Panc1 (cell line): ENCODE measurements at regions not wholly inside any gene's neighbourhood (a gene's known extent, or its start where the extent isn't known, plus 50 kb on each side); places are given as distances from the start of the nearest gene placed in this dataset.

Experiments
- CTCF ChIP-seq: fragments of 450-650 bp; IDR thresholded peaks from 2 replicates; pipeline ENCODE4 v1.5.1; 2017; ENCODE audit warnings: mild to moderate bottlenecking
- POLR2AphosphoS5 ChIP-seq: IDR thresholded peaks from 2 replicates; pipeline ENCODE4 v1.6.1; 2012; ENCODE audit warnings: mild to moderate bottlenecking, low read depth, low read length, moderate library complexity
- REST ChIP-seq, 2 experiments: IDR thresholded peaks; 2 replicates each; pipeline ENCODE4 v1.6.1; 2011 to 2012; ENCODE audit warnings: low read depth in 2 of 2, control low read depth in 1 of 2, low read length in 1 of 2, mild to moderate bottlenecking in 1 of 2, moderate library complexity in 1 of 2; ENCODE audit not compliant: insufficient read depth in 1 of 2
- SIN3A ChIP-seq: IDR thresholded peaks from 2 replicates; pipeline ENCODE4 v1.6.1; 2012; ENCODE audit warnings: low read depth, mild to moderate bottlenecking, low read length, moderate library complexity, borderline replicate concordance; ENCODE audit not compliant: insufficient read depth
- TCF7L2 ChIP-seq: IDR thresholded peaks from 2 replicates; pipeline ENCODE4 v1.6.1; 2011; ENCODE audit warnings: mild to moderate bottlenecking, low read depth, low read length, inconsistent platforms

GRCh38 chr10:30247704-30248103, 101.4 kb downstream of the MTPAP start:
- TF ChIP-seq CTCF (no peak), POLR2AphosphoS5 (no peak), REST (IDR thresholded peaks at IDR 0.05; ENCODE audit: insufficient read depth in 1 of 2, low read depth in 2 of 2, low read length in 1 of 2) (no peak), SIN3A (no peak), TCF7L2 (no peak)
